Kidney epithelial cell (primary cell): ENCODE measurements at regions not wholly inside any gene's neighbourhood (a gene's known extent, or its start where the extent isn't known, plus 50 kb on each side); places are given as distances from the start of the nearest gene placed in this dataset.

Source experiments
- DNase-seq: peaks from one replicate; pipeline ENCODE4 v3.0.0-alpha.2; 2010; ENCODE audit warnings: low read depth
- H3K27me3 ChIP-seq: 2 replicates; pipeline ENCODE4 v1.6.0; 2011; ENCODE audit warnings: low read length; ENCODE audit not compliant: control insufficient read depth, insufficient read depth
- H3K36me3 ChIP-seq: 2 replicates; pipeline ENCODE4 v1.5.1; 2011; ENCODE audit warnings: low read length; ENCODE audit not compliant: control insufficient read depth, insufficient read depth
- H3K4me3 ChIP-seq: 2 replicates; pipeline ENCODE4 v1.5.1; 2011; ENCODE audit warnings: low read depth, mild to moderate bottlenecking, control low read depth, low read length
- CTCF ChIP-seq: IDR thresholded peaks from 2 replicates; pipeline ENCODE4 v1.5.1; 2011; ENCODE audit warnings: mild to moderate bottlenecking, moderate library complexity, low read length, control low read depth, inconsistent platforms; ENCODE audit not compliant: insufficient read depth, poor library complexity, severe bottlenecking

GRCh38 chr4:79796948-79797347 is 276.1 kb downstream of the ANTXR2 start:
- Histone ChIP-seq H3K27me3 (no peaks in the 10 kb centered on the region), H3K4me3 (no peak overlapping the region), H3K36me3 (no peaks in the 10 kb centered on the region)
- no peak for DNase-seq
- TF ChIP-seq CTCF: no peak

GRCh38 chr4:79788884-79789283 is 284.1 kb downstream of the ANTXR2 start:
- DNase-seq: no peak
- TF ChIP-seq CTCF: no peak
- Histone ChIP-seq H3K36me3 (no peaks in the 10 kb centered on the region), H3K4me3 (no peak overlapping the region), H3K27me3 (no peaks in the 10 kb centered on the region)

GRCh38 chr4:79780129-79780528 is 292.9 kb downstream of the ANTXR2 start:
- H3K4me3 ChIP-seq: no peak overlapping the region
- no peaks in the 10 kb centered on the region for H3K36me3 ChIP-seq
- TF ChIP-seq CTCF: no peak
- DNase-seq: no peak
- no peaks in the 10 kb centered on the region for H3K27me3 ChIP-seq

- no peak for TF ChIP-seq CTCF
- H3K36me3 ChIP-seq: no peaks in the 10 kb centered on the region
- H3K27me3 ChIP-seq: no peaks in the 10 kb centered on the region
- no peak overlapping the region for H3K4me3 ChIP-seq
- no peak for DNase-seq
Measured at GRCh38 chr4:79772510-79772909, 300.5 kb downstream of the ANTXR2 start.

GRCh38 chr4:79764120-79764519 is 308.9 kb downstream of the ANTXR2 start:
- Histone ChIP-seq H3K27me3 (no peaks in the 10 kb centered on the region), H3K36me3 (no peaks in the 10 kb centered on the region), H3K4me3 (no peak overlapping the region)
- no peak for DNase-seq
- no peak for TF ChIP-seq CTCF

GRCh38 chr4:79763486-79764075 is 309.4 kb downstream of the ANTXR2 start:
- Histone ChIP-seq H3K27me3 (no peaks in the 10 kb centered on the region), H3K36me3 (no peaks in the 10 kb centered on the region), H3K4me3 (no peak overlapping the region)
- TF ChIP-seq CTCF: no peak
- no peak for DNase-seq
